DOHH2 (cell line): ENCODE measurements at regions not wholly inside any gene's neighbourhood (a gene's known extent, or its start where the extent isn't known, plus 50 kb on each side); places are given as distances from the start of the nearest gene placed in this dataset.

ENCODE experiments used
- H3F3A ChIP-seq: fragments of 200-600 bp; sonication (generic), shearing (Covaris generic); 2 replicates; pipeline ENCODE4 v1.6.0; 2016; ENCODE audit warnings: antibody characterized with exemption, mild to moderate bottlenecking; ENCODE audit not compliant: control insufficient read depth, insufficient read depth
- H3K27ac ChIP-seq: fragments of 200-600 bp; sonication (generic); 2 replicates; pipeline ENCODE4 v1.5.1; 2014; ENCODE audit warnings: low read depth, mild to moderate bottlenecking, low read length, moderate library complexity
- H3K27me3 ChIP-seq: fragments of 200-600 bp; sonication (generic); 2 replicates; pipeline ENCODE4 v1.6.1; 2014; ENCODE audit warnings: mild to moderate bottlenecking, low read length, mixed read lengths; ENCODE audit not compliant: control insufficient read depth
- H3K36me3 ChIP-seq: fragments of 200-600 bp; sonication (generic); 2 replicates; pipeline ENCODE4 v1.6.1; 2014; ENCODE audit warnings: mild to moderate bottlenecking, low read length, moderate library complexity, mixed read lengths; ENCODE audit not compliant: control insufficient read depth
- H3K4me1 ChIP-seq: fragments of 200-600 bp; sonication (generic); 2 replicates; pipeline ENCODE4 v1.6.1; 2014; ENCODE audit warnings: mild to moderate bottlenecking, low read length, mixed read lengths; ENCODE audit not compliant: control insufficient read depth
- H3K4me2 ChIP-seq: fragments of 200-600 bp; sonication (generic); 2 replicates; pipeline ENCODE4 v1.6.0; 2014; ENCODE audit warnings: mild to moderate bottlenecking, low read length, moderate library complexity
- H3K4me3 ChIP-seq: fragments of 200-600 bp; sonication (generic); 2 replicates; pipeline ENCODE4 v1.5.1; 2014; ENCODE audit warnings: mild to moderate bottlenecking, low read length, mixed read lengths
- H3K79me2 ChIP-seq: fragments of 200-600 bp; sonication (generic); 2 replicates; pipeline ENCODE4 v1.6.1; 2014; ENCODE audit warnings: mild to moderate bottlenecking, low read length, mixed read lengths; ENCODE audit not compliant: control insufficient read depth
- H3K9me2 ChIP-seq: fragments of 200-600 bp; sonication (generic); replicated peaks from 2 replicates; pipeline ENCODE4 v1.6.1; 2014; ENCODE audit warnings: mild to moderate bottlenecking, low read length, mixed read lengths; ENCODE audit not compliant: control insufficient read depth
- H3K9me3 ChIP-seq: fragments of 200-600 bp; sonication (generic); 2 replicates; pipeline ENCODE4 v1.6.1; 2014; ENCODE audit warnings: antibody characterized with exemption, low read length, mixed read lengths; ENCODE audit not compliant: control insufficient read depth, insufficient read depth
- H4K20me1 ChIP-seq: fragments of 200-600 bp; sonication (generic); 2 replicates; pipeline ENCODE4 v1.6.0; 2014; ENCODE audit warnings: low read depth, mild to moderate bottlenecking, antibody characterized with exemption, low read length, moderate library complexity; ENCODE audit not compliant: control insufficient read depth, insufficient read depth
- CTCF ChIP-seq: fragments of 200-600 bp; sonication (generic); IDR thresholded peaks from one replicate; pipeline ENCODE4 v1.5.1; 2014; ENCODE audit warnings: antibody characterized with exemption, mild to moderate bottlenecking, low read depth, low read length; ENCODE audit not compliant: poor library complexity, severe bottlenecking
- EZH2phosphoT487 ChIP-seq: fragments of 200-600 bp; sonication (generic); IDR thresholded peaks from 2 replicates; pipeline ENCODE4 v1.6.1; 2017; ENCODE audit warnings: borderline replicate concordance, mild to moderate bottlenecking, antibody characterized with exemption, low read length, moderate library complexity, mixed read lengths

DNA sequence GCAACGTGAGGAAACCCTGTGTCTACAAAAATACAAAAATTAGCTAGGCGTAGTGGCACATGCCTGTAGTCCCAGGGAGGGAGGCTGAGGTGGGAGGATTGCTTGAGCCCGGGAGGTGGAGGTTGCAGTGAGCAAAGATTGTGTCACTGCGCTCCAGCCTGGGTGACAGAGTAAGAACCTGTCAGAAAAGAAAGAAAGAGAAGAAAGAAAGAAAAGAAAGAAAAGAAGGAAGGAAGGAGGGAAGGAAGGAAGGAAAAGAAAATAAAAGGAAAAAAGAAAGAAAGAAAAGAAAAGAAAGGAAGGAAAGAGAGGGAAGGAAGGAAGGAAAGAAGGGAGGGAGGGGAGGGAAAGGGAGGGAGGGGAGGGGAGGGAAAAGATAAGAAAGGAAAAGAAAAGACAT lies 89.9 kb upstream of the HPCAL1 start:
- H3K4me2 ChIP-seq = no peak overlapping the region
- TF ChIP-seq CTCF (no peak), EZH2phosphoT487 (no peak)
- no peaks in the 10 kb centered on the region for H4K20me1 ChIP-seq
- H3F3A ChIP-seq = no peaks in the 10 kb centered on the region
- no peak overlapping the region for H3K4me3 ChIP-seq
- no peaks in the 10 kb centered on the region for H3K27me3 ChIP-seq
- H3K27ac ChIP-seq = no peak overlapping the region
- no peaks in the 10 kb centered on the region for H3K4me1 ChIP-seq
- H3K36me3 ChIP-seq = no peaks in the 10 kb centered on the region
- no peaks in the 10 kb centered on the region for H3K9me2 ChIP-seq
- no peaks in the 10 kb centered on the region for H3K9me3 ChIP-seq
- no peaks in the 10 kb centered on the region for H3K79me2 ChIP-seq

DNA sequence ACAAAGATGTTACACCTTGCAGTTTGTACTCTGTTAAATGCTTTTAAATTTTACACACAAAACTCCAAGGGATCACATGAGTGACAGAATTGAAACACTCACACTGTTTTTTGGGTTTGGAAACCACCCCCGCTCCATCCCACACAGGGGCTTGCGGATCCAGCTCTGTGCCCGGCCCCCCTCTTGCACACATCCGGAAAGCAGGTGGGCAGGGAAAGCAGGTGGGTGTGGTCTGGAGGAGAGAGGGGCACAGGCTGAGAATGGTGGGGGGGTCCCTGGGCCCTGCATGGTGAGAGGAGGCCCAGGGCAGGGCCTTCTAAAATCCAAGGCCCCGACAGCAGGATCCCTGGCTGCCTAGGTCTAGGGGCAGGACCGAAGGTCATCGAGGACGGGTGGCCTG lies 88.5 kb upstream of the HPCAL1 start:
- no peaks in the 10 kb centered on the region for H3K36me3 ChIP-seq
- H3F3A ChIP-seq = no peaks in the 10 kb centered on the region
- no peaks in the 10 kb centered on the region for H3K79me2 ChIP-seq
- TF ChIP-seq EZH2phosphoT487 (no peak), CTCF (no peak)
- no peaks in the 10 kb centered on the region for H3K9me3 ChIP-seq
- H3K4me2 ChIP-seq = no peak overlapping the region
- H3K9me2 ChIP-seq = no peaks in the 10 kb centered on the region
- no peaks in the 10 kb centered on the region for H4K20me1 ChIP-seq
- H3K4me3 ChIP-seq = no peak overlapping the region
- H3K4me1 ChIP-seq = no peaks in the 10 kb centered on the region
- H3K27me3 ChIP-seq = no peaks in the 10 kb centered on the region
- no peak overlapping the region for H3K27ac ChIP-seq

GRCh38 chr2:10215393-10215935 lies 87.2 kb upstream of the HPCAL1 start:
- TF ChIP-seq EZH2phosphoT487 (no peak), CTCF (no peak)
- H3K4me3 ChIP-seq = no peak overlapping the region
- H3F3A ChIP-seq = no peaks in the 10 kb centered on the region
- no peaks in the 10 kb centered on the region for H3K9me2 ChIP-seq
- H4K20me1 ChIP-seq = no peaks in the 10 kb centered on the region
- no peaks in the 10 kb centered on the region for H3K4me1 ChIP-seq
- H3K9me3 ChIP-seq = no peaks in the 10 kb centered on the region
- no peaks in the 10 kb centered on the region for H3K79me2 ChIP-seq
- H3K27ac ChIP-seq = no peak overlapping the region
- no peaks in the 10 kb centered on the region for H3K27me3 ChIP-seq
- H3K4me2 ChIP-seq = no peak overlapping the region
- no peaks in the 10 kb centered on the region for H3K36me3 ChIP-seq
